ENCODE measurements at regions not wholly inside any gene's neighbourhood (a gene's known extent, or its start where the extent isn't known, plus 50 kb on each side); places are given as distances from the start of the nearest gene placed in this dataset.

DNA sequence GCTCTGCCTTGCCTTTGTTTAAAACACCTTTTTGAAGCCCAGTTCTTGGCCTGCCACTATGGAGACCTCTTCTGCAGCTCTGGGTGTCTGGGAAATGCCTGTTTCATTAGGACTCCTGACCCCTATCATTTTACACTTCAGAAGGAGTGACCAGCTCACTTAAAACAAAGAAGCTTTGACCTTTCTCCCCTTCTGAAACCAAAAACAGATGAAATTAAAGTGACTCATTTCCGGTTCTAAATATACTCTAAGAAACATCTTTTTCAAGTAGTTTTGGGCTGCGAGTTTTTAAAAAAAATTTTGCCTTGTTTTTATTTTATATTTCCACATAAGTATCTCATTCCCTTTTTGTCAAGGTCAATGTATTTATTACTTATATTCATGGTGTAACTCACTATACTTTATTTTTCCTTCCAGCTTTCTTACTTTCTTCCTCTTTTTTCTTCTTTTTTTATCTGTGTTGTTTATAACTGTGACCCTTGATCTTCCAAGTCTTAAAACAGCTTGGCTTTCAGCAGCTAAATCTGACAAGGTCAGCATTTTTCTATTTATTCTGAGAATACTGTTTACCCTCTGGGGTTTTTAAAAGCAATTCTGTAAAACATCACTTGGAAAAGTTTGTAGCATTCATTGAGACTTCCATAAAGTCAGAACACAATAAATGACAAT is 672.9 kb downstream of the NR2F1-AS1 start:
- TF ChIP-seq, protein P1, sequence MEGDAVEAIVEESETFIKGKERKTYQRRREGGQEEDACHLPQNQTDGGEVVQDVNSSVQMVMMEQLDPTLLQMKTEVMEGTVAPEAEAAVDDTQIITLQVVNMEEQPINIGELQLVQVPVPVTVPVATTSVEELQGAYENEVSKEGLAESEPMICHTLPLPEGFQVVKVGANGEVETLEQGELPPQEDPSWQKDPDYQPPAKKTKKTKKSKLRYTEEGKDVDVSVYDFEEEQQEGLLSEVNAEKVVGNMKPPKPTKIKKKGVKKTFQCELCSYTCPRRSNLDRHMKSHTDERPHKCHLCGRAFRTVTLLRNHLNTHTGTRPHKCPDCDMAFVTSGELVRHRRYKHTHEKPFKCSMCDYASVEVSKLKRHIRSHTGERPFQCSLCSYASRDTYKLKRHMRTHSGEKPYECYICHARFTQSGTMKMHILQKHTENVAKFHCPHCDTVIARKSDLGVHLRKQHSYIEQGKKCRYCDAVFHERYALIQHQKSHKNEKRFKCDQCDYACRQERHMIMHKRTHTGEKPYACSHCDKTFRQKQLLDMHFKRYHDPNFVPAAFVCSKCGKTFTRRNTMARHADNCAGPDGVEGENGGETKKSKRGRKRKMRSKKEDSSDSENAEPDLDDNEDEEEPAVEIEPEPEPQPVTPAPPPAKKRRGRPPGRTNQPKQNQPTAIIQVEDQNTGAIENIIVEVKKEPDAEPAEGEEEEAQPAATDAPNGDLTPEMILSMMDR (conservative IDR thresholded peaks at IDR 0.05; ENCODE audit: low read depth in 2 of 2), result no peak
- TF ChIP-seq, protein P2, sequence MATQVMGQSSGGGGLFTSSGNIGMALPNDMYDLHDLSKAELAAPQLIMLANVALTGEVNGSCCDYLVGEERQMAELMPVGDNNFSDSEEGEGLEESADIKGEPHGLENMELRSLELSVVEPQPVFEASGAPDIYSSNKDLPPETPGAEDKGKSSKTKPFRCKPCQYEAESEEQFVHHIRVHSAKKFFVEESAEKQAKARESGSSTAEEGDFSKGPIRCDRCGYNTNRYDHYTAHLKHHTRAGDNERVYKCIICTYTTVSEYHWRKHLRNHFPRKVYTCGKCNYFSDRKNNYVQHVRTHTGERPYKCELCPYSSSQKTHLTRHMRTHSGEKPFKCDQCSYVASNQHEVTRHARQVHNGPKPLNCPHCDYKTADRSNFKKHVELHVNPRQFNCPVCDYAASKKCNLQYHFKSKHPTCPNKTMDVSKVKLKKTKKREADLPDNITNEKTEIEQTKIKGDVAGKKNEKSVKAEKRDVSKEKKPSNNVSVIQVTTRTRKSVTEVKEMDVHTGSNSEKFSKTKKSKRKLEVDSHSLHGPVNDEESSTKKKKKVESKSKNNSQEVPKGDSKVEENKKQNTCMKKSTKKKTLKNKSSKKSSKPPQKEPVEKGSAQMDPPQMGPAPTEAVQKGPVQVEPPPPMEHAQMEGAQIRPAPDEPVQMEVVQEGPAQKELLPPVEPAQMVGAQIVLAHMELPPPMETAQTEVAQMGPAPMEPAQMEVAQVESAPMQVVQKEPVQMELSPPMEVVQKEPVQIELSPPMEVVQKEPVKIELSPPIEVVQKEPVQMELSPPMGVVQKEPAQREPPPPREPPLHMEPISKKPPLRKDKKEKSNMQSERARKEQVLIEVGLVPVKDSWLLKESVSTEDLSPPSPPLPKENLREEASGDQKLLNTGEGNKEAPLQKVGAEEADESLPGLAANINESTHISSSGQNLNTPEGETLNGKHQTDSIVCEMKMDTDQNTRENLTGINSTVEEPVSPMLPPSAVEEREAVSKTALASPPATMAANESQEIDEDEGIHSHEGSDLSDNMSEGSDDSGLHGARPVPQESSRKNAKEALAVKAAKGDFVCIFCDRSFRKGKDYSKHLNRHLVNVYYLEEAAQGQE (IDR thresholded peaks at IDR 0.05; ENCODE audit: unreplicated experiment), result no peak
- TF ChIP-seq, protein P3, sequence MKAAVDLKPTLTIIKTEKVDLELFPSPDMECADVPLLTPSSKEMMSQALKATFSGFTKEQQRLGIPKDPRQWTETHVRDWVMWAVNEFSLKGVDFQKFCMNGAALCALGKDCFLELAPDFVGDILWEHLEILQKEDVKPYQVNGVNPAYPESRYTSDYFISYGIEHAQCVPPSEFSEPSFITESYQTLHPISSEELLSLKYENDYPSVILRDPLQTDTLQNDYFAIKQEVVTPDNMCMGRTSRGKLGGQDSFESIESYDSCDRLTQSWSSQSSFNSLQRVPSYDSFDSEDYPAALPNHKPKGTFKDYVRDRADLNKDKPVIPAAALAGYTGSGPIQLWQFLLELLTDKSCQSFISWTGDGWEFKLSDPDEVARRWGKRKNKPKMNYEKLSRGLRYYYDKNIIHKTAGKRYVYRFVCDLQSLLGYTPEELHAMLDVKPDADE (IDR thresholded peaks at IDR 0.05), result no peak
- TF ChIP-seq EZH2phosphoT487 (IDR thresholded peaks at IDR 0.05; ENCODE audit: unreplicated experiment) (no peak), EZH2 (IDR thresholded peaks at IDR 0.05; ENCODE audit: low read depth, unreplicated experiment) (no peak), POLR2AphosphoS5 (IDR thresholded peaks at IDR 0.05; ENCODE audit: low read depth) (no peak)

Measured in GM23338 (cell line).